ENCODE measurements at regions not wholly inside any gene's neighbourhood (a gene's known extent, or its start where the extent isn't known, plus 50 kb on each side); places are given as distances from the start of the nearest gene placed in this dataset.

DNA sequence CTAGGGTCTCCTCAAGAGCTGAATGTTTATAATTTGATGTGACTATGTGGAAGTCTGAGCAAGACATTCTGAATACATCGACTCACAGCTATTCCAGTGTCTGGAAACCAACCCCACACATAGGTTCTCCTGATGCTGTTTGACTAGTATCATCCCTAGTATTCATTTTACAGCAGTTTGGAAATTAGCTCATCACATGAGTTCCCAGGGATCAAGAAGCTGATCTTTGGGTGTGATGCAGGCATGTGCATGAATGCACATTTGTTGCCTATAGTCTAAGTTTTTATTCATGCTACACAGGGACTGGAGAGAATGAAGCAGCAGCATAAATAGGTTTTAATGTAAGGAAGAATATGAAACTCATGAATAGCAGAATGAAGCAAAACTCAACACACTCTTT lies 284.3 kb upstream of the SPRED2 start:
- no peak for DNase-seq

DNA sequence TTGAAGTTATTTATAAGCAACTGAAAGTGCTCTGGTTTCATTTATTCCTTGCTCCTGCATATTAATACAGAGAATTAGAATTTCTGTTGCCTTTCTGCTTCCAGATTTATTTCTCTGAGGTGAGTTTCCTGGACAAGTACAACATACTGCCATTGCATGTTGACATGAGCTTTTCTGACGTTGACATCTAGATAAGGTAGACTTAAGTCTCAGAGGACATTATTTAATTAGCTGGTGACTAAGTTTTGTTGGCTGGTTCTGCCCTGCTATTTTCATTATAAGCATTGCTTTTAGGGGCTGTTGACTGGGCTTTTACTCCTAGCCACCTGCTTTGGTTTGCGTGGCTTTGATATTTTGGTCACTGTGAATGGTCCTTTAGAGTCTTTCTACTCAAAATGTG lies 282.9 kb upstream of the SPRED2 start:
- DNase-seq = no peak

DNA sequence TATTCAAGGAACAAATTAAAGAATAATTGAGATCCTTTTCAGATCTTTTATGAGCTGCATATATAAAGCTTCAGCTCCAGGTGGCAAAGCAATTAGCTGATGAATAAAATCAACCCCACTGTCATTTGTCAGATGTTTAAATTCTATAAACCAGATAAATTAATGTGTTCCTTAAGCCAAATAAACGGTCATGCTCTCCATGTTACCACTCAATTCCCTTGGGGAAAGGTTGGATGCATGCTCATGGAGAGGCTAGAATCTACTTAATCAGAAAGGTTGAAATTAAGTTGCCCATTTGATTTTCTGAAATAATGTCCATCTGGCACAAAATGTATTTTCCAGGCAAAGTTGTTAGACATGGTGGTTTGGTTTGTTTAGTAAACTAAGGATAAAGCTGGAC lies 282.5 kb upstream of the SPRED2 start:
- DNase-seq = no peak

DNA sequence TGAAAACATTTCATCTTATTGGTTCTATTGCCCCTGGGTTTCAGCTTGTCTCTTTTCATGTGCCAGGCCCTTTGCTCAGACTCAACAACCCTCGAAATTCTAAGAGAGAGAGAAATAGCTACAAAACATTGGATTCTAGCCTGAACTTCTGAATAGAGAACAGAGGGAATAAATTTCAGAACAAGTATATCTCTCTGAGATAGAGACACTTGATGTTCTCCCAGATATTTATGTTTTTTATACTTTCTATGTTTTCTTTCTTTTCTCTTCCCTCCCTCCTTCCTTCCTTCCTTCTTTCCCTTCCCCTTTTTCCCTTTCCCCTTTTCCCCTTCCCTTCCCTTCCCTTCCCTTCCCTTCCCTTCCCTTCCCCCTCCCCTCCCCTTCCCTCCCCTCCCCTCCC lies 279.5 kb upstream of the SPRED2 start:
- no peak for DNase-seq

DNA sequence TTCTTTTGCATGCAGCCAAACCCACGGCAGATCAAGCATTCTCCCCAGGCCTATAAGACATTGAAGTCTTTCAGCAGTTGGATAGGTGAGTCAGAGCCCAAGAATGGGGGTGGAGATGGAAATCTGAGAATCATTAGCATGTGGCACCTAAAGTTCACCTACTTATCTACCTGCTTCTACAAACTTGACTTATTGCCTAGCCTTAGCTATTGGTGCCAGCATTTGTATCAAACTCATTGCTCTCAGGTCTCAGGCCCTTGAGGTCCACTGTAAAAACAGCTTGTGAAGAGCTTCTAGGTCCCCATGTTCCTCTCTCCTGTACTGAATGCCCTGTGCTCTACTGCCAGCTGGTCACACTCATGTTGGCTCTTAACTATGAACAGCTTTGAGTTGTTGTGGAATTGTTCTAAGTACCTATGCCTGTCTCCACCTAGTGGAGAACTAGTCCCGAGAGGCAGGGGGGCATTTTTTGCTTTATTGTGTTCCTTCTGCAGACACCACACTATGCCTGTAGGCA lies 278.4 kb upstream of the SPRED2 start:
- no peak for DNase-seq

DNA sequence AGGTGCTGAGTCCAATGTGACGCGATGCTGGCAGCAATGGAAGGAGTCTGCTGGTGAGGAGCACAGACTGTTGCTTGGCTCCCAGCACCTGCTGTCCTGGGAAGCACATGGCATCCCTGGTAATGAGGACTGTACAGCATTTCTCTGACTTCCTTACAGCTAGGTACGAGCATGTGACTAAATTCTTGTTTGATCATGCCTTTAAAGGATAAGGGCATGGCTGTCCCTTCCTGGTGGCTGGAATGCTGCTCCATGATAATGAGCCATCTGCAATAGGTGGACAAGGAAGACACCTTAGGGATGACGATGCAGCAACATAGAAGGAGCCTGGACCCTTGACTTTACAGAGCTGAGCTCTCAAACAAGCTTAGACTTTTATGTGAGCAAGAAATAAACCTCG lies 278.0 kb upstream of the SPRED2 start:
- DNase-seq = no peak

DNA sequence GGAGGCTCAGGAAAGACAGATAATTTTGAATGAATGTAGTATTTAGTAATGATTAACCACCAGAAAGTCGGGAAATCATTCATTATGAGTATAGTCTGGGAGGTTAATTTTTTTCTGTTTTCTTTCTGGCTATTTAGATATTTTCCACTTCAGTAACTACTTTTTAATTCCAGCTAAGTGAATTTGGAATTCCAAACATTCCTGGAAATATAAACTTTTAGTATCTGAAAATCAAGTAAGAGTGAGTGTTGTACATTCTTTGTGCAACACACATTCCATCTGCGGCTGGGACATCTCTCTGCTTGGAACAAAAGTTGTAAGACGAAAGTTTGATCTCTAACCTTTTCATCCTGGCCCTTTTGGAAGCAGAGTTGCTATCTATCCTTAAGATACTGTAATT lies 275.7 kb upstream of the SPRED2 start:
- DNase-seq = no peak

DNA sequence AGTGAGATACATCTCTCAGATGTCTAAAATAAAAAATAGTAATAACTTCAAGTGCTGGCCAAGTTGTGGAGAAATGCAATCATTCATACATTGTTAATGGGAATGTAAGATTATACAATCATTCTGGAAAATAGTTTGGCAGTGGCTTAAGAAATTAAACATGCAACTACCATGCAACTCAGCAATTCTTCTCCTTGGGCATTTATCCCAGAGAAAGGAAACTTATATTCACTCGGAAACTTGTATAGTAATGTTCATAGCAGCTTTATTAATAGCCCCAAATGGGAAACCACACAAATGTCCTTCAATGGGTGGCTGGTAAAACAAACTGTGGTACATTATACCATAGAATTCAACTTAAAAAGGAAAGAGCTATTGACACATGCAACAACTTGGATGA lies 274.0 kb upstream of the SPRED2 start:
- DNase-seq = no peak

DNA sequence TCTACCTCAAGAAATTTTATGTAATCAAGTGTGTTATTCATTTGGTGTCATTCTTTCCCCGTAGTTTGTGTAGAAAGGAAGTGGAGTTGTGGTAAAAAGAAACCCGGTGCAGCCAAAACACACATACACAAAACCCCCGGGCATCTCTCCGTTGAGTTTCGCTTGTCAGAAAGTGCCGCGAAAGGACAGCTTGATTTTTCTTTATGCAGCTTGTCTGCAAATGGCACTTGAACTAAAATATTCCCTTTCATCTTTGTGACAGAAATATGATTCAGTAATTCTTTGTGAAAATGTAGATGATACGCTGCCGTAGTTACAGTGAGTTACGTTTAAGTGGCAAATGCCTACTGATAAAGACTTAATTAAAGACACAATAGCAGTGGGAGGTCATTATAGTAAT lies 268.8 kb upstream of the SPRED2 start:
- DNase-seq = no peak

DNA sequence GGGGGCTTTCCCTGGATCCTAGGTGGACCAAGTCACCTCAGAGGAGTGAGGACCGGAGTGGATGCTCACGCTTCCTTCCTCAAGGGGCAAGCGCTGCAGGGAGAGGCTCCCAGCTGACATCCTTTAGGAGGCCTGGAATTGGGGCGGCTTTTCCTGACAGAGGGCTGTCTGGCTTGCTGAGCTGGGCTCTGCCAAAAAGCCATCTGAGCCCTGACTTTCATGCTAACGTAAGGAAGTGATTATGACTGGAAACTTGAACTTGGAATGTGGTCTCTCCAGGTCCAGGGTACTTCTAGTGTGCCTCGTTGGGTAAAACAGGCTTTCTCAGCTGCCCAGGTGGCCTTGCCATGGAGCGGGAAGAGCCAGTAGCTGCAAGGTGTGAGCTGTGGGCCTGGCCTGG lies 268.3 kb upstream of the SPRED2 start:
- DNase-seq = no peak

DNA sequence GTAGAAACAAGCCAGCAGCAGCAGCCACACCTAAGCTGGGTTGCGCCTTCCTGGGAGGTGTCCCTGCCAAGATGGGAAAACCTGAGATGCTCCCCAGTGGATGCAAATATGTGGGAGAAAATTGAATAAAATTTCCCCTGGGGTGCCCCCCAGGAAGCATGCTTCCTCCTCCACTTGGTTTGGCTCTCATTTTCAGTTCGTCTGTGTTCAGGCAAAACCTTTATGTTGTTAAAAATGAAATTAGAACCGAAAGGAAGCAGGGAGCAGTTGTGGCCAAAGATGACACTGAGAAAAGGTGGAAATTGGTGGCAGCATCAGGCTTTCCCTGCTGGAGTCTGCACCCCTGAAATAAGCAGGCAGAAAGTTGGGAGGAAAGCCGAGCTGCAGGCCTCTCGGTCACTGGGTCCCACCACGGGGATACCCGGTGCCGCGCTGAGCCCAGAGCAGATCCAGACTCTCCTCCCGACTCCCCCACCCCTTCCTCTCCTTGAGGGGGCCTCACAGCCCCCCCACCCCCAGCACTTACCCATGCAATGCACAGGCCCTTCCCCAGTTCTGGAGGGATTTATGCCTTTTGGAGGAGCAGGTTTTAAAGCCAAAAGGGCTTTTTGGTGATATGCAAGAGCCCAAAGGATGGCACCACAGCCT lies 267.7 kb upstream of the SPRED2 start:
- DNase-seq = no peak

DNA sequence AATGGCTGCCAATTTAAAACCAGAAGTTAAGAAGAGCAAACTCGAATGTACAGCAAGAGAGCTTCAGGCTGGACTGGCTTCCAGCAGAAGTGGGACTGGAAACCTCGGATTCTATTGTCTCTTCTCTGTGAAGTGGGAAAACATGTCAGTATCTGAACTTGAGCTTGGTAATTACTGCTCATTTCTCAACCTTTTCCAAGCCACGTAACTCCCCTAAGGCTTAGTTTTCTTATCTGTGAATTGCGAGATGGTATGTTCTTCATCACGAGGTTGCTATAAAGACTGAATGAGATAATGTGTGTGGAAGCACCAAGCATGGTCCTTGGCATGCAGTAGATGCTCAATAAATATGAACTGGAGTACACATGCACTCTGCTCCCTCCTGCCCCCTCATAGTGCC lies 259.4 kb upstream of the SPRED2 start:
- no peak for DNase-seq

DNA sequence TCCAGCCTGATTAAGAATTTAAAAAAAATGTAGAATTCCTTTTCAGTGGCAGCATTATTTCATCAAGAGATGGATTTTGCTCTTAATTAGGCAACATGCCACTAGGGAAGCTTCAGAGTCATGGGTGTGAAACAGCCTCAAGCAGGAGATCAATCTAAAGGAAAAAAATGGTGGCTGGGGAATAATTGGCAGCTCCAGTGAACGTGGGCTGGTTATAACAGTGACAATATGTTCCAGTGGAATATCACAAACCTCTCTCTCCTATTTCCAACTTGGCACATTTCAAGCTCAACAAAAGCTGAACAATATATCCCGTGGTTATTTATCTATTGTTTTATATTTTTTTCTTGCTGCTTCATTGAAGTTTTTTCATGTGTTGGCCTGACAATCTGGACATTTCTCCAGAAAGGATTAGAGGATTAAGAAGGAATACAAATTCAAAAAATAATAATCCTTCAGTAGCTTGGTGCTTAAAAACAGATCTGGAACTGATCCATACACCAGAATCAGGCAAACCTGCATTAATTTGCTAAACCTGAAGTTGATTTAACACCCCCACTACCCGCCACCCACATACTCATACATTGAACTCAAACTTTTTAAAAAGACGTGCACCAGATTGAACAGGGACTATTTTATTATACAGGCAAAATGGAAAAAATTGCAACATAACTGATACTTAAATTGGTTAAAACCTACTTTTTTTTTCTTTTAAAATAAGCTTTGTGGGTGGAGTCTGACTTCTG lies 255.9 kb upstream of the SPRED2 start:
- DNase-seq = no peak

DNA sequence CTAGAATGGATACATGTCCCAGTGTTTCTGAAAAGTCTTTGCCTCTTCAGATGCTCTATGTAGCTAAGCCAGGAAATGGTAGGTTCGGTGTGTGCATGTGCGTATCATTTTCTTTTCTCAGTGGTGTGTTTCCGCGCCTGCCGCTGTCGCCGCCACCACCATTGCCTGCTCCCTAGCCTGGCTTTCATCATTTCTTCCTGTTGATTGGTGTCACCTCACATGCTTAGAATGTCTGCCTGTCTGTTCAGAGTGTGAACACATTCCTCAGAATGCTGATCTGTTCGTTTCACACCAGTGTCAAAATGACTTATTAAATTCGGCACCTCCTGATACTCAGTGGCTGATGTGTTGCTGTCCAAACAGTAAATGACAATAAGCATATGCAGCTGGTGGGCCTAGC lies 255.2 kb upstream of the SPRED2 start:
- DNase-seq = no peak

DNA sequence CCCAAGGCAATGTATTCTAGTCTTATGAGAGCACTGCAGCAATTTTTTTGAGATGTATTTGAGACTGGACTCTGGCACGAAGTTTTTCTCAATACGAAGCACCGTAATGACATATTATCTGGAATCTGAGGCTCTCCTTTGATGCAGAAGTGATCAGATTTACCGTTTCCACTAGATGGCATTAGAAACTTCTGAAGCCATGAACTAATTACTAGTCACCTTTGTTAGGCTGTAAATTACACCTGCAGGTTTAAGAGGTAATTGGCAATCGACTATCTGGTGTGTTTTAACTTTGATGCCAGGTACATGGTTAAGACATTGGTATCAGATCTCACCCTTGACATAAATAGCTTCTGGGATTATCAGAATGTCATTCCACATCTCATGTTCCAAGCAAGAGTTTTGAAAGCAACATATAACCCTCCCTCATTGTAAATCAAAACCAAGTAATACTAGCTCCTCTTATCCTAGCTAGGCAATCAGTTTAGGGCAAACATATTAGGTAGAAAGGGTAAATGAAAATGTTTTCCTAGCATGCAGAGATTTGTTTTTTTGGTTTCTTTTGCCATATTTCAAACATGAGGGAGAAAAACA lies 254.6 kb upstream of the SPRED2 start:
- no peak for DNase-seq

DNA sequence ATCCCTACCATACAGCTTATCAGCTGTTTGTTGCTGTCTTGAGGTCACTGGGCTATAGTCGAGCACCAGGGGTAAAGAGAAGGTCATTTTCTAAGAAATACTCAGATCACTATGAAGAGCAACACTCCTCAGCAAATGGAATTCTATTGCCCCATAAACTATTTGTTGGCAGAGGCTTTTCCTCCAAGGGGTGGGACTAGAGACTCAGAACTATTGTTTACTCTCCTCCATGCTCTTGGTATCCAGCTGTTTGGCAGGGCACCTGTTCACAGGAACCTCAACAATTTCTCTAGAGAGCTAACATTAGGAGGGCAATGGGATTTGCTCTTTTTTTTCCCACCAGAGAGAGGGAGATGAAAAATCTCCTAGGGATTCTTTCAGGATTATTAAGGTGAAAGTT lies 249.1 kb upstream of the SPRED2 start:
- DNase-seq = no peak

DNA sequence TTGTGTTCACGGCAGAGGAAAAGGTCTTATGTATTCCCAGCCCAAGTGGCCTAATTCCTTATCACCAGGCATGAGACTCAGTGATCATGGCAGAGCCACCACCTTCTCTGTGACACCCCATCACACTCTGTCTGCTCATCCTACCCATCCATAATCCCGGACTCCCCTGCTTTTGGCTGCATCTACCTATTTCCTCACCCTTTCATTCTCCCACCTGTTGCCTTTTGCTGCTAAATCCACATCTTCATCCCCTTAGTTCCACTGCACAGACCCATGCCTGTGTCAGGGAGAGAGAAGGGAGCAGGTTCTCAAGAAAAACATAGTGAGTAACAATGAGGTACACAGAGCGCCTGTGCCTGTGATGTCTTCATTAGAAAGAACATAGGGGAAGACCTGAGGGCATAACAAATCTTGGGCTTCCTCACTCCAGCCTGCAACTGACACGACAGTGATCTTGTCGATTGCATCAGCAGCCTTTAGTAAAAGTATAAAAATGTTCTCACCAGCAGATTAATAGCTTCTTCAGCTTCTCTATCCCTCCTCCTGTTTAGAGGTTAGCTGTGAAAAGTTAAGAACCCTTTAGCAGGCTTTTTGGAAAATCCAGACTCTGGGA lies 246.5 kb upstream of the SPRED2 start:
- no peak for DNase-seq

DNA sequence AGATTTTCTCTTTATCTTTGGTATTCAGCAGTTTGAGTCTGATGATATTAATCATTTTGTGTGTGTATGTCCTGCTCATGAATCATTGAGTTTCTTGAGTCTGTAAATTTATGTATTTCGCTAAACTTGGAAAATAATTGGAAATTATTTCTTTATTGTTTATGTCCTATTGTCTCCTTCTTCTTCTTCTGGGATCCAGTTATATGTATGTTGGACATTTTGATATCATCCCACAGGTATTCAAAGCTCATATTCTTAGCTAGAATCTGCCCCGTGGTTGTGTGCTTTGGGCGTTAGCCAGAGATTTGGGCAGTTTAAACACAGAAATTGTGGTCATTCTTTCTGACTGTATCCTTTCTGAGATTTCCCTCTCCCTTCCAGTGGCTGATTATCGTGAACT lies 243.0 kb upstream of the SPRED2 start:
- DNase-seq = no peak

DNA sequence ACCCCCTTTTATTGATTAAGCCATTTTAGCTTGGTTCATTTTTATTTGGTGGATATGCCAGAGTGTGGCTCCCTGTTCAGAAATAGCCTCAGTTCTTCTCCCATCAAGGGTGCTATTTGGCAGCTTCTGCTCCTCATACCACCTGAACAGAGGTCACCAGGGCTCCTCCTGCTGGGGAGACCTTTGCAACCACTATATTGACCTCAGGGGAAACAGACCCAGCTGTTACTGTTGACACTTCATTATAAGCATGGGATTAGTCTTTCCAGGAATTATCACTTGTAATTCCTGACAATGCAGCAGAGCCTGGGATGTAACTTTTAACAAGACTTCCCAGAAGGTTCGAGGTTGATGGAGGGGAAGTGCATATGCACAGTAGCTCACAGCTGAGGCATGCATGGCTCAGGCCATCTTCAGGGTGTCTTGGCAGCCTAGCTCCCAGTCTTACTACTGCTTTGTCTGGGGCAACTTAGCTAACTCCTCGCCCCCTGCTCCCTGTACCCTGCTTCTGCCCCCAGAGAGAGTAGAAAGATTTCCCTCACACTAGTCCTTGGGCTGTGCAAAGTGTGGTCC lies 239.4 kb upstream of the SPRED2 start:
- DNase-seq = no peak

DNA sequence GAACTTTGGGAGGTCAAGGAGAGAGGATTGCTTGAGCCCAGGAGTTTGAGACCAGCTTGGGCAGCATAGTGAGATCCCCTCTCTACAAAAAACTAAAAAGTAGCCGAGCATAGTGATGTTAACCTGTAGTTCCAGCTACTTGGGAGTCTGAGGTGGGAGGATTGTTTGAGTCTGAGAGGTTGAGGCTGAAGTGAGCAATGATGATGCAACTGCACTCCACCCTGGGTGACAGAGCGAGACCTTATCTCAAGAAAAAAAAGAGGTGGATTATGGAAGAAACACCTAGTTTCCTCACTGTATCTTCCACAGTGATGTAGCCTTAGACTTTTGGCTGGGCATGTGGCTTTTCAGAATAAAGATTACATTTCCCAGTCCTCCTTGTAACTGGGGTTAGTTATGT lies 237.2 kb upstream of the SPRED2 start:
- no peak for DNase-seq

DNA sequence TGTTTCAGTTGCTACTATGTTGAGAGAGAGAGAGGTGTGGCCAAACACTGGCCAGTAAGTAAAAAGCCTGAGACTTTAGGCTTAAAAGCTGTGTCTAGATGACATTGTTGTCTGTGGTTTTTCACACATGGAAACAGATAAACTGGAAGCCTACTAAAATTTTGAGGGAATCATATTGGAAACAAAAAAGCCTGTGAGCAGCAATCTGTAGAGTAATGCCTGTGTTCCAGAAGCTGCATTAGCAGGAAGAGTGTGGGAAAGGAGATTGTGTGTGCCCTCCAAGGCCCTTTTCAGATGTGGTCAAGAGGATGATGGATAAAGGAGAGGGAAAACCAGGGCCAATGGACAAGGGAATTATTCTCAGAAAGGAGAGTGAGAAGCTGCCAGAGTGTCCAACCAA lies 236.3 kb upstream of the SPRED2 start:
- DNase-seq = no peak

DNA sequence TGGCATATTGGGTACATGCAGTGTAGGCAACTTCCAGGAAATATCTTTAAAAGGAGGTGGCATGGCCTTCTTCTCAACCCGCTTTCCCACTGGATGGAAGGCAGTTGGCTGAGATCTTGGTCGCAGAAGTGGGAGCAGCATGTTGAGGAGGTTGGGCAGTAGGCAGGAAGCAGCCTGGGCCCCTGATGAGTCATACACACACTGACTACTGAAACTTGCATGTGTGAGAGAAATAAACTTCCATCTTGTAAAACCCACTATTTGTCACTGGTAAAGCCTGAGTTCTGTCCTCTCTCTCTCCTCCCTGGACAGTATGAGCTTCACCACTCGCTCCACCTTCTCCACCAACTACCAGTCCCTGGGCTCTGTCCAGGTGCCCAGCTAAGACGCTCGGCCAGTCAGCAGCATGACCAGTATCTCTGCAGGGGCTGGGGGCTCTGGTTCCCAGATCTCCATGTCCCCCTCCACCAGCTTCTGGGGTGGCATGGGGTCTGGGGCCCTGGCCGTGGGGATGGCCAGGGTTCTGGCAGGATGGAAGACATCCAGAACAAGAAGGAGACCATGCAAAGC lies 233.8 kb upstream of the SPRED2 start:
- no peak for DNase-seq

DNA sequence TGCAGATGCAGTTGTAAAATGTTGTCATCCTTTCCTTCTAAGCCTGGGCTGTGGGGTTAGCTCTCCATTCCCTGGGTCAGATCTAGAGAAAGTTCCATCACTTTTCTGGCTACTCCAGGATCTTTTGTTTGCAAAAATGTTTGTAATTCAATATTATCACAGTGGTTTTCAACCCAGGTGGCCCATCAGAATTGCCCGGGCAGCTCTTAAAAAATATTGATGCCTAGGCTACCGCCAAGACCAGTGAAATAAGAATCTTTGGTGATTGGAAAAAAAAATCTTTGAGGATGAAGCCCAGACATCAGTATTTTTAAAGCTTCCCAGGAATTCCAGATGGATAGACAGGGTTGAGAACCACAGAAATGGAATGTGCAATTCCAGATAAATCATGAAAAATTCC lies 232.5 kb upstream of the SPRED2 start:
- DNase-seq = no peak
